RWPE1 (cell line): ENCODE measurements at regions not wholly inside any gene's neighbourhood (a gene's known extent, or its start where the extent isn't known, plus 50 kb on each side); places are given as distances from the start of the nearest gene placed in this dataset.
"Not testable (repeated sequence)": the region's sequence is repeated elsewhere in the genome, so short reads cannot be mapped to it uniquely, and the experiment has no call there.

ENCODE experiments used
- CTCF ChIA-PET: fragments of 350-600 bp; sonication (Branson Sonifier 250); formaldehyde crosslinking; extraction: SDS; loops from one replicate; lab custom pipeline; 2021; lab: Yijun Ruan, JAX
- POLR2A ChIA-PET: fragments of 400-600 bp; formaldehyde crosslinking; extraction: SDS; loops from one replicate; lab custom pipeline; 2020; ENCODE audit warnings: antibody characterized with exemption; ENCODE audit not compliant: low non-redundant PET; lab: Yijun Ruan, JAX
- DNase-seq: peaks from one replicate; pipeline ENCODE4 v3.0.0; 2012; ENCODE audit warnings: low spot score
- H3K27ac ChIP-seq: fragments of 450-650 bp; 2 replicates; pipeline ENCODE4 v1.5.1; 2017
- CTCF ChIP-seq: fragments of 450-650 bp; conservative IDR thresholded peaks from 2 replicates; pipeline ENCODE4 v1.5.1; 2017; ENCODE audit warnings: low read depth, mild to moderate bottlenecking

- CTCF ChIA-PET, result no interaction called here
- H3K27ac ChIP-seq, result no peak overlapping the region
- no peak for TF ChIP-seq CTCF
- DNase-seq, result no peak
- POLR2A ChIA-PET, result no interaction called here
Observed at GRCh38 chr3:27559381-27559780, 75.2 kb upstream of the SLC4A7 start.

GRCh38 chr3:27557411-27557810 lies 73.2 kb upstream of the SLC4A7 start:
- POLR2A ChIA-PET, result no interaction called here
- no peak for DNase-seq
- H3K27ac ChIP-seq, result no peak overlapping the region
- TF ChIP-seq CTCF, result no peak
- CTCF ChIA-PET, result no interaction called here

GRCh38 chr3:27556887-27557286 lies 72.7 kb upstream of the SLC4A7 start:
- no peak for TF ChIP-seq CTCF
- POLR2A ChIA-PET, result no interaction called here
- DNase-seq, result no peak
- CTCF ChIA-PET, result interaction anchor here (0.6 kb wide), 1 partner anchor 43 kb away, joined by 4 read pairs; no protein-coding TSS in a partner anchor
- H3K27ac ChIP-seq, result no peak overlapping the region

- POLR2A ChIA-PET, result no interaction called here
- no peak for DNase-seq
- no peak for TF ChIP-seq CTCF
- no peak overlapping the region for H3K27ac ChIP-seq
- CTCF ChIA-PET, result interaction anchor here (0.6 kb wide), 1 partner anchor 460 kb away, joined by 3 read pairs; no protein-coding TSS in a partner anchor
Observed at GRCh38 chr3:27554706-27555105, 70.5 kb upstream of the SLC4A7 start.

GRCh38 chr3:27553886-27554540 lies 69.8 kb upstream of the SLC4A7 start:
- ChIA-PET POLR2A (no interaction called here), CTCF (no interaction called here)
- no peak overlapping the region for H3K27ac ChIP-seq
- DNase-seq, result no peak
- no peak for TF ChIP-seq CTCF

GRCh38 chr3:27552708-27553107 lies 68.5 kb upstream of the SLC4A7 start:
- H3K27ac ChIP-seq, result peak overlapping the region; percentile 46
- POLR2A ChIA-PET, CTCF ChIA-PET: not testable (repeated sequence)

GRCh38 chr3:27551413-27551812 lies 67.2 kb upstream of the SLC4A7 start:
- CTCF ChIA-PET, DNase-seq, POLR2A ChIA-PET, H3K27ac ChIP-seq: not testable (repeated sequence)

More at GRCh38 chr3:27552708-27553107, 68.5 kb upstream of the SLC4A7 start:
- DNase-seq, result not testable (repeated sequence)
